ENCODE measurements at regions not wholly inside any gene's neighbourhood (a gene's known extent, or its start where the extent isn't known, plus 50 kb on each side); places are given as distances from the start of the nearest gene placed in this dataset.
"Not testable (repeated sequence)": the region's sequence is repeated elsewhere in the genome, so short reads cannot be mapped to it uniquely, and the experiment has no call there.

- not testable (repeated sequence) for TF ChIP-seq POLR2AphosphoS5, POLR2A (IDR thresholded peaks at IDR 0.05; ENCODE audit: low read depth, low read length)
These were observed 214.1 kb downstream of the SOX2 start for GRCh38 chr3:181925841-181926240.

Data from GM12892 (cell line).